GM10266 (cell line): ENCODE measurements at regions not wholly inside any gene's neighbourhood (a gene's known extent, or its start where the extent isn't known, plus 50 kb on each side); places are given as distances from the start of the nearest gene placed in this dataset.
"Not testable (repeated sequence)": the region's sequence is repeated elsewhere in the genome, so short reads cannot be mapped to it uniquely, and the experiment has no call there.

Experiments
- DNase-seq: peaks from one replicate; pipeline ENCODE4 v3.0.0; 2012; ENCODE audit errors: extremely low spot score
- TF ChIP-seq, protein P1 (sequence below): IDR thresholded peaks from 2 replicates; pipeline ENCODE4 v1.5.1; 2012; ENCODE audit warnings: mild to moderate bottlenecking, low read depth; ENCODE audit not compliant: control insufficient read depth, insufficient read depth; ENCODE audit errors: missing control alignments

DNA sequence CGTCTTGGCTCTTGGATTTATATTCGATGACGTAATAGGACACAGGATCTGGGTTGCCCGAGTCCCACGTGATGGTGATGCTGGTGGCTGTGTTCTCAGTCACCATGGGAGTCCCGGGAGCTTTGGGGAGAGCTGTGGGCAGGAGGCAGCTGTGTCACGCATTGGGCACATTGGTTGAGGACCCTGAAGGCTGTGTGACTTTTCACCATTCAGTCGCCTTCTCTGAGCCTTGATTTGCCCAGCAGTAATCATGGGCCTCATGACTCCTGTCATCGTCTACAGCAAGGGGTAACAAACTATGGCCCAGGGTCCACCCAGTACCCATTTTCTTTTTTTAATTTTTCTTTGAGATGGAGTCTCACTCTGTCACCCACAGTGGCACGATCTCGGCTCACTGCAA, 96.3 kb downstream of the PTPRS start:
- DNase-seq: peak; percentile 24
- TF ChIP-seq, protein P1, sequence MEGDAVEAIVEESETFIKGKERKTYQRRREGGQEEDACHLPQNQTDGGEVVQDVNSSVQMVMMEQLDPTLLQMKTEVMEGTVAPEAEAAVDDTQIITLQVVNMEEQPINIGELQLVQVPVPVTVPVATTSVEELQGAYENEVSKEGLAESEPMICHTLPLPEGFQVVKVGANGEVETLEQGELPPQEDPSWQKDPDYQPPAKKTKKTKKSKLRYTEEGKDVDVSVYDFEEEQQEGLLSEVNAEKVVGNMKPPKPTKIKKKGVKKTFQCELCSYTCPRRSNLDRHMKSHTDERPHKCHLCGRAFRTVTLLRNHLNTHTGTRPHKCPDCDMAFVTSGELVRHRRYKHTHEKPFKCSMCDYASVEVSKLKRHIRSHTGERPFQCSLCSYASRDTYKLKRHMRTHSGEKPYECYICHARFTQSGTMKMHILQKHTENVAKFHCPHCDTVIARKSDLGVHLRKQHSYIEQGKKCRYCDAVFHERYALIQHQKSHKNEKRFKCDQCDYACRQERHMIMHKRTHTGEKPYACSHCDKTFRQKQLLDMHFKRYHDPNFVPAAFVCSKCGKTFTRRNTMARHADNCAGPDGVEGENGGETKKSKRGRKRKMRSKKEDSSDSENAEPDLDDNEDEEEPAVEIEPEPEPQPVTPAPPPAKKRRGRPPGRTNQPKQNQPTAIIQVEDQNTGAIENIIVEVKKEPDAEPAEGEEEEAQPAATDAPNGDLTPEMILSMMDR: no peak

- TF ChIP-seq, protein P1: no peak
- no peak for DNase-seq
Measured at GRCh38 chr19:5243878-5244277, 96.7 kb downstream of the PTPRS start.

- DNase-seq: not testable (repeated sequence)
Measured at GRCh38 chr19:5241896-5242295, 98.7 kb downstream of the PTPRS start.

- DNase-seq: no peak
- TF ChIP-seq, protein P1: no peak
Measured at GRCh38 chr19:5240011-5240410, 100.6 kb downstream of the PTPRS start.

- DNase-seq: no peak
- TF ChIP-seq, protein P1: no peak
Measured at GRCh38 chr19:5238700-5239099, 101.9 kb downstream of the PTPRS start.

DNA sequence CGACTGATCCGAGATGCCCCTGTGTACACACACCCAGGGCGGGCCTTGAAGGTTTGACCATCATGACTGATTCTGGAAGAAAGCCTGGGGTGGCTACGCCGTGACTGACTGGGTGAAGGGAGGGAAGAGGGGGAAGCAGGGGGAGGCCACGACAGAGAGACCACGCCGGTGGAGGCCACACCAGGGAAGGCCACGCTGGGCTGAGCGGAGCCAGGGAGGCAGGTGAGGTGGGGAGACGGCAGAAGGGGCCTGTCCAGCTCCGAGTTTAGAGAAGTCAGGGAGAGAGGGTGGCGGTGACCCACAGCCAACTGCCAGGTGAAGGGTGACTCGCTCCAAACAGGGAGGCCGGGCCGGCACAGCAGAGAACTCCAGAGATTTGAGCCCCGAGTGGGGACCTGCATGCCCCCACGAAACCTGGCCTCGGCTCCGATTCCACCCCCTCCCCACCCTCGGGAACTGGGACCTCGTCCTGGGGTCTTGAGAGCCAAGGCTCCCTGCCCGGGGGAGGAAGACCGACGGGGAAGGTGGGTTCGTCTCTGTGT, 102.6 kb downstream of the PTPRS start:
- TF ChIP-seq, protein P1: no peak
- no peak for DNase-seq

DNA sequence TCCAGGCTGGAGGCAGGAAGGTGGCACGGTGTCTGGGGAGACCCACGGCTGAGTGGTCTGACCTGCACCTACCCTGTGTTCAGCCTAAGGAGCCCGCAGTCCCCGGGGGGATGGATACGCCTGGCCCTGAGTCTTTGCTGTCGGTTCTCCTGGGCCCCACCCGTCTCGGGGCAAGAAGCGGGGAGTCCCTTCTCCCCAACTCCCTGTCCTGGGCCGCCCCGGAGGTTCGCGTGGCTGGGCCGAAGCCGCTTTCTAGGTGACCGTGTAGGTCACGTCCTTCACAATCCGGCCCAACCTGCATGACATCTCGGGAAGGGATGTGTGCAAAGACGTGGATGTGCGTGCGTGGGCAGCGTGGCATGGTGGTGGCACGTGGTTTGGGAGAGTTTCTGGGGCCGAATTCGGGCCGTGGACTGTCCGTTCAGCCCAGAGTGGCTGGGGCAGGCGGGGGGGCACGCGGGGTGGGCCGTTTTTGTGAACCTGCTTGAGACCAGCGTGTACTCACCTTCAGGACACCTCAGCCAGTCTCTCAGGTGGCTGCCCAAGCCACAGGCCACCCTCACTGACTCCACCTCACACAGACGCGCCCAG, 103.3 kb downstream of the PTPRS start:
- DNase-seq: no peak
- TF ChIP-seq, protein P1: no peak
